Body of pancreas (tissue), 4 donors: ENCODE measurements at regions not wholly inside any gene's neighbourhood (a gene's known extent, or its start where the extent isn't known, plus 50 kb on each side); places are given as distances from the start of the nearest gene placed in this dataset.

Experiments
- CTCF ChIP-seq, 7 experiments: fragments of 450-650 bp in 4 of 7; fragments of 200-600 bp in 3 of 7; sonication (generic) in 3 of 7; IDR thresholded peaks; one replicate each; pipeline ENCODE4 v1.5.1; 2016 to 2019; ENCODE audit warnings: antibody characterized with exemption in 7 of 7
- POLR2A ChIP-seq, 3 donors: fragments of 450-650 bp; IDR thresholded peaks; one replicate each; pipeline ENCODE4 v1.6.1; 2016; ENCODE audit warnings: antibody characterized with exemption in 3 of 3, mild to moderate bottlenecking in 2 of 3

- TF ChIP-seq CTCF (IDR thresholded peaks at IDR 0.05), result no peak
- TF ChIP-seq POLR2A (IDR thresholded peaks at IDR 0.05), result no peak
These were observed 168.9 kb upstream of the NOVA1 start for GRCh38 chr14:26766726-26767125.
